Endothelial cell of umbilical vein (primary cell): ENCODE measurements at regions not wholly inside any gene's neighbourhood (a gene's known extent, or its start where the extent isn't known, plus 50 kb on each side); places are given as distances from the start of the nearest gene placed in this dataset.

Experiments used
- BruUV-seq: library from RNA; stranded (reverse); fragments of 400-500 nt; replicated peaks from 2 replicates; lab custom pipeline; 2021; lab: Mats Ljungman, UMichigan
- CTCF ChIA-PET: fragments of 300-600, 350-600 bp; sonication (Branson Sonifier 250); formaldehyde crosslinking; loops from one replicate; lab custom pipeline; 2021; ENCODE audit warnings: antibody characterized with exemption, inconsistent platforms; lab: Charles Lee
- POLR2A ChIA-PET: fragments of 300-600, 350-600 bp; sonication (Branson Sonifier 250); formaldehyde crosslinking; loops from one replicate; lab custom pipeline; 2021; ENCODE audit warnings: antibody characterized with exemption, inconsistent platforms; lab: Charles Lee
- DNase-seq: peaks from one replicate; pipeline ENCODE4 v3.0.0-alpha.2; 2011; ENCODE audit warnings: low read depth, low spot score
- FAIRE-seq: peaks from 2 replicates; lab custom pipeline; 2011; peaks lifted over from hg19 to GRCh38; lab: Jason Lieb, UNC
- H2AFZ ChIP-seq: 2 replicates; pipeline ENCODE4 v1.6.0; 2012; ENCODE audit warnings: low read depth, low read length, control low read depth, inconsistent platforms
- H3K27ac ChIP-seq: 2 replicates; pipeline ENCODE4 v1.5.1; 2011; ENCODE audit warnings: low read depth, mild to moderate bottlenecking, control low read depth, low read length, moderate library complexity; ENCODE audit not compliant: insufficient read depth
- H3K27me3 ChIP-seq, 2 experiments: 2 replicates each; pipeline versions ENCODE4 v1.6.0 to v1.6.1; 2011; ENCODE audit warnings: low read length in 2 of 2, mixed read lengths in 1 of 2; ENCODE audit not compliant: control insufficient read depth in 2 of 2, insufficient read depth in 2 of 2
- H3K36me3 ChIP-seq, 2 experiments: 2 replicates in 1 of 2; 3 replicates in 1 of 2; pipeline ENCODE4 v1.5.1; 2011; ENCODE audit warnings: low read length in 2 of 2, mild to moderate bottlenecking in 1 of 2, moderate library complexity in 1 of 2; ENCODE audit not compliant: control insufficient read depth in 2 of 2, insufficient read depth in 2 of 2; ENCODE audit errors: extremely low read depth in 1 of 2
- H3K4me1 ChIP-seq: 3 replicates; pipeline ENCODE4 v1.5.1; 2011; ENCODE audit warnings: mild to moderate bottlenecking, low read length; ENCODE audit not compliant: control insufficient read depth, insufficient read depth; ENCODE audit errors: extremely low read depth
- H3K4me2 ChIP-seq: 2 replicates; pipeline ENCODE4 v1.6.1; 2011; ENCODE audit warnings: low read length, control low read depth, mixed read lengths; ENCODE audit not compliant: insufficient read depth
- H3K4me3 ChIP-seq, 3 experiments: fragments of 200-600 bp in 1 of 3; sonication (generic), shearing (Covaris generic) in 1 of 3; replicated peaks in 1 of 3; 2 replicates each; pipeline ENCODE4 v1.5.1; 2011 to 2016; ENCODE audit warnings: control low read depth in 3 of 3, low read length in 3 of 3, mild to moderate bottlenecking in 2 of 3, inconsistent platforms in 1 of 3, low read depth in 1 of 3, moderate library complexity in 1 of 3; ENCODE audit not compliant: insufficient read depth in 1 of 3
- H3K79me2 ChIP-seq: 2 replicates; pipeline ENCODE4 v1.6.0; 2012; ENCODE audit warnings: low read length, inconsistent platforms; ENCODE audit not compliant: control insufficient read depth, insufficient read depth
- H3K9ac ChIP-seq: replicated peaks from 2 replicates; pipeline ENCODE3; 2011; ENCODE audit warnings: low read length, control low read depth; ENCODE audit not compliant: insufficient read depth; ENCODE audit errors: extremely low read depth
- H3K9me1 ChIP-seq: replicated peaks from 3 replicates; pipeline ENCODE4 v1.6.0; 2011; ENCODE audit warnings: mild to moderate bottlenecking, low read length; ENCODE audit not compliant: control insufficient read depth, insufficient read depth; ENCODE audit errors: extremely low read depth
- H3K9me3 ChIP-seq: replicated peaks from 2 replicates; pipeline ENCODE4 v1.5.1; 2012; ENCODE audit warnings: low read length, inconsistent platforms; ENCODE audit not compliant: control insufficient read depth, insufficient read depth
- H4K20me1 ChIP-seq: replicated peaks from 2 replicates; pipeline ENCODE3; 2011; ENCODE audit warnings: mild to moderate bottlenecking, low read length; ENCODE audit not compliant: control insufficient read depth, insufficient read depth; ENCODE audit errors: extremely low read depth
- CTCF ChIP-seq, 2 donors: IDR thresholded peaks; 1 replicate in 1 of 2; 2 replicates in 1 of 2; pipeline ENCODE4 v1.5.1; 2011; ENCODE audit warnings: low read length in 2 of 2, mild to moderate bottlenecking in 2 of 2, moderate library complexity in 2 of 2, control low read depth in 1 of 2, inconsistent platforms in 1 of 2, low read depth in 1 of 2; ENCODE audit not compliant: insufficient read depth in 1 of 2; ENCODE audit errors: extremely low read depth in 1 of 2
- EZH2 ChIP-seq: IDR thresholded peaks from 2 replicates; pipeline ENCODE4 v1.6.1; 2012; ENCODE audit warnings: borderline replicate concordance, low read depth, mild to moderate bottlenecking, moderate library complexity, low read length, inconsistent platforms; ENCODE audit not compliant: severe bottlenecking
- FOS ChIP-seq: IDR thresholded peaks from 2 replicates; pipeline ENCODE4 v1.6.1; 2011; ENCODE audit warnings: mild to moderate bottlenecking, low read length, moderate library complexity, borderline replicate concordance; ENCODE audit not compliant: insufficient read depth
- GATA2 ChIP-seq: IDR thresholded peaks from 2 replicates; pipeline ENCODE4 v1.7.0; 2011; ENCODE audit warnings: low read depth, mild to moderate bottlenecking, moderate library complexity, mixed read lengths, low read length; ENCODE audit not compliant: insufficient read length, insufficient read depth
- JUN ChIP-seq: IDR thresholded peaks from 2 replicates; pipeline ENCODE4 v1.6.1; 2011; ENCODE audit warnings: borderline replicate concordance, low read depth; ENCODE audit not compliant: insufficient read length, insufficient read depth
- MAX ChIP-seq: IDR thresholded peaks from 2 replicates; pipeline ENCODE4 v1.6.1; 2011; ENCODE audit not compliant: insufficient read depth, insufficient read length
- MYC ChIP-seq: IDR thresholded peaks from one replicate; pipeline ENCODE4 v1.6.1; 2011; ENCODE audit warnings: mild to moderate bottlenecking, low read depth, low read length
- POLR2A ChIP-seq: IDR thresholded peaks from 2 replicates; pipeline ENCODE4 v1.6.1; 2012; ENCODE audit warnings: low read depth, mild to moderate bottlenecking, control low read depth, low read length
- POLR2AphosphoS5 ChIP-seq: IDR thresholded peaks from 2 replicates; pipeline ENCODE4 v1.6.1; 2012; ENCODE audit warnings: low read depth, mild to moderate bottlenecking, control low read depth, low read length, moderate library complexity; ENCODE audit not compliant: insufficient read depth
- dilution Hi-C: fragments of 300-500 bp; cut with MboI; formaldehyde crosslinking; loops from one replicate; pipeline ENCODE4 v1.15.0; 2019; ENCODE audit warnings: low sequenced_read_pairs; ENCODE audit not compliant: extremely low pct_ligation_motif_present
- intact Hi-C: fragments of 100-400 bp; cut with micrococcal nuclease; formaldehyde crosslinking; loops from one replicate; pipeline ENCODE4 v1.10.0; 2022

GRCh38 chr13:50521831-50522149, 321.7 kb downstream of the DLEU7 start:
- CTCF ChIA-PET, result interaction anchor here (1.0 kb wide), 1 partner anchor 208 kb away, joined by 3 read pairs; no protein-coding TSS in a partner anchor
- Histone ChIP-seq H3K79me2 (no peaks in the 10 kb centered on the region), H3K36me3 (no peaks in the 10 kb centered on the region), H3K9me1 (no peaks in the 10 kb centered on the region), H3K27me3 (no peaks in the 10 kb centered on the region), H2AFZ (no peak overlapping the region), H3K27ac (no peak overlapping the region), H3K9ac (no peak overlapping the region), H3K9me3 (no peaks in the 10 kb centered on the region), H3K4me2 (no peak overlapping the region), H3K4me1 (no peaks in the 10 kb centered on the region), H3K4me3 (no peak overlapping the region), H4K20me1 (no peaks in the 10 kb centered on the region)
- BruUV-seq, result no TSS peak
- FAIRE-seq, result no peak
- POLR2A ChIA-PET, result no interaction called here
- dilution Hi-C loops, result no loop called here
- no peak for TF ChIP-seq POLR2A
- TF ChIP-seq POLR2AphosphoS5, result no peak
- TF ChIP-seq MAX, result no peak
- no peak for TF ChIP-seq CTCF (IDR thresholded peaks at IDR 0.05; ENCODE audit: extremely low read depth in 1 of 2, insufficient read depth in 1 of 2, low read depth in 1 of 2, low read length in 2 of 2)
- TF ChIP-seq FOS, result no peak
- no peak for TF ChIP-seq JUN
- no peak for TF ChIP-seq EZH2
- no peak for TF ChIP-seq MYC
- TF ChIP-seq GATA2, result no peak
- no peak for DNase-seq
- intact Hi-C loops, result loop anchor here (10.0 kb wide), 1 partner anchor 857 kb away; no protein-coding TSS in a partner anchor
